ENCODE measurements at regions not wholly inside any gene's neighbourhood (a gene's known extent, or its start where the extent isn't known, plus 50 kb on each side); places are given as distances from the start of the nearest gene placed in this dataset.

DNA sequence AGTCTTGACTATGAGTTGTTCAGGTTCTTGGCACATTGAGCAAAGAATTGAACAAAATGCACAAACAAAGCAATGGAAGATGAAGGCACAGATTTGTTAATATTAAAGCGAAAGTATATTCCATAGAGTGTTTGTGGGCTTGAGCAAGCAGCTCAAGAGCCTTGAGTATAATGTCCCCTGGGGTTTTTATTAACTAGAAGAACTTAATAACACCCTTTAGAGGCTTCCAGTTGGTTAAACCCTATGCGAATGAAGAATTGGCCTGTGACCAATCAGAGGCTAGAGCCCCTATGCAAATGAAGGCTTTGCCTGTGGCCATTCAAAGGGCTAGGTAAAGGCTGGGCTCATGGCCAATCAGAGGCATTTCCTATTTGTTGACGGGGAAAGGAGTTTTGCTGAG is 135.3 kb upstream of the IL12B start:
- TF ChIP-seq, protein P1, sequence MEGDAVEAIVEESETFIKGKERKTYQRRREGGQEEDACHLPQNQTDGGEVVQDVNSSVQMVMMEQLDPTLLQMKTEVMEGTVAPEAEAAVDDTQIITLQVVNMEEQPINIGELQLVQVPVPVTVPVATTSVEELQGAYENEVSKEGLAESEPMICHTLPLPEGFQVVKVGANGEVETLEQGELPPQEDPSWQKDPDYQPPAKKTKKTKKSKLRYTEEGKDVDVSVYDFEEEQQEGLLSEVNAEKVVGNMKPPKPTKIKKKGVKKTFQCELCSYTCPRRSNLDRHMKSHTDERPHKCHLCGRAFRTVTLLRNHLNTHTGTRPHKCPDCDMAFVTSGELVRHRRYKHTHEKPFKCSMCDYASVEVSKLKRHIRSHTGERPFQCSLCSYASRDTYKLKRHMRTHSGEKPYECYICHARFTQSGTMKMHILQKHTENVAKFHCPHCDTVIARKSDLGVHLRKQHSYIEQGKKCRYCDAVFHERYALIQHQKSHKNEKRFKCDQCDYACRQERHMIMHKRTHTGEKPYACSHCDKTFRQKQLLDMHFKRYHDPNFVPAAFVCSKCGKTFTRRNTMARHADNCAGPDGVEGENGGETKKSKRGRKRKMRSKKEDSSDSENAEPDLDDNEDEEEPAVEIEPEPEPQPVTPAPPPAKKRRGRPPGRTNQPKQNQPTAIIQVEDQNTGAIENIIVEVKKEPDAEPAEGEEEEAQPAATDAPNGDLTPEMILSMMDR (IDR thresholded peaks at IDR 0.05): no peak
- TF ChIP-seq POLR2A (IDR thresholded peaks at IDR 0.05): no peak
